ENCODE measurements at regions not wholly inside any gene's neighbourhood (a gene's known extent, or its start where the extent isn't known, plus 50 kb on each side); places are given as distances from the start of the nearest gene placed in this dataset.

DNA sequence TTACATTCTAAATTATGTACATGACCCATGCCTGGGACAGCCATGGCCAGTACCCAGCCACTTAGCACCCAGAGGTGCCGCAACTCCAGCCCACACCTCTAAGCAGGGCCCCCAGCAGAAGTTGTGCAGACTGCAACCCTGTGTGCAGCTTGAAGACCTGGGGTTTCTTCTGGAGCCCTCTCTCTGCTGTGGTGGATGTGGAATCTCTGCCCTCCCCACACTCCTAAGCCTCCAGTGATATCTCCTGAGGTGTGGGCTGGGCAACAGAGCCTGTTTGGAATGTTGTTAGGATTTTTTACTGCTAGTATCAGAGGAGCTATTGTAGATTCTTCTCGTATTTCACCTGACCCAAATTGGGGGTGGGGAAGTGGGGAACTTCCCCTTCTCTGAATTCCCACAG is 59.4 kb upstream of the TUNAR start:
- TF ChIP-seq, protein P1, sequence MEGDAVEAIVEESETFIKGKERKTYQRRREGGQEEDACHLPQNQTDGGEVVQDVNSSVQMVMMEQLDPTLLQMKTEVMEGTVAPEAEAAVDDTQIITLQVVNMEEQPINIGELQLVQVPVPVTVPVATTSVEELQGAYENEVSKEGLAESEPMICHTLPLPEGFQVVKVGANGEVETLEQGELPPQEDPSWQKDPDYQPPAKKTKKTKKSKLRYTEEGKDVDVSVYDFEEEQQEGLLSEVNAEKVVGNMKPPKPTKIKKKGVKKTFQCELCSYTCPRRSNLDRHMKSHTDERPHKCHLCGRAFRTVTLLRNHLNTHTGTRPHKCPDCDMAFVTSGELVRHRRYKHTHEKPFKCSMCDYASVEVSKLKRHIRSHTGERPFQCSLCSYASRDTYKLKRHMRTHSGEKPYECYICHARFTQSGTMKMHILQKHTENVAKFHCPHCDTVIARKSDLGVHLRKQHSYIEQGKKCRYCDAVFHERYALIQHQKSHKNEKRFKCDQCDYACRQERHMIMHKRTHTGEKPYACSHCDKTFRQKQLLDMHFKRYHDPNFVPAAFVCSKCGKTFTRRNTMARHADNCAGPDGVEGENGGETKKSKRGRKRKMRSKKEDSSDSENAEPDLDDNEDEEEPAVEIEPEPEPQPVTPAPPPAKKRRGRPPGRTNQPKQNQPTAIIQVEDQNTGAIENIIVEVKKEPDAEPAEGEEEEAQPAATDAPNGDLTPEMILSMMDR (IDR thresholded peaks at IDR 0.05; ENCODE audit: insufficient read depth, low read length) = no peak
- TF ChIP-seq POLR2AphosphoS5 (IDR thresholded peaks at IDR 0.05; ENCODE audit: low read depth) = no peak

Data from HL-60 (cell line).